ENCODE measurements at regions not wholly inside any gene's neighbourhood (a gene's known extent, or its start where the extent isn't known, plus 50 kb on each side); places are given as distances from the start of the nearest gene placed in this dataset.

- Histone ChIP-seq H3K9me3 (no peaks in the 10 kb centered on the region), H3K36me3 (no peaks in the 10 kb centered on the region), H3K4me3 (no peak overlapping the region), H3K27me3 (no peaks in the 10 kb centered on the region), H3K27ac (no peak overlapping the region), H3K4me1 (no peaks in the 10 kb centered on the region)
- no peak for DNase-seq (ENCODE audit: low spot score in 2 of 2)
- TF ChIP-seq CTCF (IDR thresholded peaks at IDR 0.05), result no peak
- intact Hi-C loops (cut with DNase I), result no loop called here
Observed at GRCh38 chr3:144683065-144683464, 711.4 kb downstream of the DIPK2A start.

- H3K4me3 ChIP-seq, result no peak overlapping the region
- intact Hi-C loops (cut with DNase I), result no loop called here
- no peaks in the 10 kb centered on the region for H3K9me3 ChIP-seq
- no peaks in the 10 kb centered on the region for H3K36me3 ChIP-seq
- no peak overlapping the region for H3K27ac ChIP-seq
- DNase-seq (ENCODE audit: low spot score in 2 of 2), result no peak
- H3K27me3 ChIP-seq, result no peaks in the 10 kb centered on the region
- no peaks in the 10 kb centered on the region for H3K4me1 ChIP-seq
- no peak for TF ChIP-seq CTCF (IDR thresholded peaks at IDR 0.05)
Observed at GRCh38 chr3:144687862-144688261, 716.2 kb downstream of the DIPK2A start.

GRCh38 chr3:144692488-144692887 is 720.9 kb downstream of the DIPK2A start:
- intact Hi-C loops (cut with DNase I), result no loop called here
- no peak for TF ChIP-seq CTCF (IDR thresholded peaks at IDR 0.05)
- DNase-seq (ENCODE audit: low spot score in 2 of 2), result no peak
- Histone ChIP-seq H3K27me3 (no peaks in the 10 kb centered on the region), H3K36me3 (no peaks in the 10 kb centered on the region), H3K27ac (no peak overlapping the region), H3K9me3 (no peaks in the 10 kb centered on the region), H3K4me3 (no peak overlapping the region), H3K4me1 (no peaks in the 10 kb centered on the region)

GRCh38 chr3:144708437-144708836 is 736.8 kb downstream of the DIPK2A start:
- Histone ChIP-seq H3K36me3 (no peaks in the 10 kb centered on the region), H3K27ac (no peak overlapping the region), H3K4me3 (no peak overlapping the region), H3K9me3 (no peaks in the 10 kb centered on the region), H3K4me1 (no peaks in the 10 kb centered on the region), H3K27me3 (no peaks in the 10 kb centered on the region)
- DNase-seq (ENCODE audit: low spot score in 2 of 2), result no peak
- intact Hi-C loops (cut with DNase I), result no loop called here
- TF ChIP-seq CTCF (IDR thresholded peaks at IDR 0.05), result no peak

GRCh38 chr3:144737281-144737680 is 765.7 kb downstream of the DIPK2A start:
- DNase-seq (ENCODE audit: low spot score in 2 of 2), result no peak
- Histone ChIP-seq H3K36me3 (no peaks in the 10 kb centered on the region), H3K4me3 (no peak overlapping the region), H3K27me3 (no peaks in the 10 kb centered on the region), H3K4me1 (no peaks in the 10 kb centered on the region), H3K9me3 (no peaks in the 10 kb centered on the region), H3K27ac (no peak overlapping the region)
- no peak for TF ChIP-seq CTCF (IDR thresholded peaks at IDR 0.05)
- intact Hi-C loops (cut with DNase I), result no loop called here

GRCh38 chr3:144743225-144743668 is 771.6 kb downstream of the DIPK2A start:
- intact Hi-C loops (cut with DNase I), result no loop called here
- no peak overlapping the region for H3K4me3 ChIP-seq
- H3K4me1 ChIP-seq, result no peaks in the 10 kb centered on the region
- H3K36me3 ChIP-seq, result no peaks in the 10 kb centered on the region
- DNase-seq (ENCODE audit: low spot score in 2 of 2), result no peak
- no peaks in the 10 kb centered on the region for H3K27me3 ChIP-seq
- H3K9me3 ChIP-seq, result no peaks in the 10 kb centered on the region
- no peak overlapping the region for H3K27ac ChIP-seq
- TF ChIP-seq CTCF (IDR thresholded peaks at IDR 0.05), result no peak
